ENCODE measurements at regions not wholly inside any gene's neighbourhood (a gene's known extent, or its start where the extent isn't known, plus 50 kb on each side); places are given as distances from the start of the nearest gene placed in this dataset.

DNA sequence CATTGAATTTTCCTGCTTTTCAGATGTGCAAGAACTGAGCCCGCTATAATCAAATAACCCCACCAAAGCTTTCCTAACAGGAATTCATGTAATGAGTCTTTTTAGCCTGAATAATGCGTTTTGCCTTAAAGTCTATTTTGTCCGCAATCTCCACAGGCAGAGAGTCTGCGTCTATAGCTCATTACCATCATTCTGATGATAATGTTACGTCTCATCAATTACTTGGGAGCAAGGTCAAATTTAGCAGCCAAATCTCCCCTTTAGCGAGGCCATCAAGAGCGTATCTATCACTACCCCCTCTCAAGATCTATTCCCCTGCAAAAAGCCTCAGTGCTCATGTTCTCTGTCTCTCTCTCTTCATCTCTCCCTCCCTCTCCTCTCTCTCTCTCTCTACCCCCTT lies 416.1 kb downstream of the ZSWIM6 start:
- Histone ChIP-seq H3K9me3 (ENCODE audit: control insufficient read depth, low read length) (no peaks in the 10 kb centered on the region), H3K27ac (ENCODE audit: insufficient read depth, low read length, poor library complexity, severe bottlenecking) (no peak overlapping the region), H3K36me3 (ENCODE audit: control insufficient read depth, insufficient read depth, low read length) (no peaks in the 10 kb centered on the region), H3K4me3 (ENCODE audit: insufficient read depth, low read depth, low read length, poor library complexity, severe bottlenecking) (no peak overlapping the region), H3K27me3 (replicated peaks; ENCODE audit: control insufficient read depth, insufficient read depth, low read length, poor library complexity, severe bottlenecking) (no peaks in the 10 kb centered on the region), H3K4me1 (ENCODE audit: control insufficient read depth, insufficient read depth, low read length, poor library complexity, severe bottlenecking) (no peaks in the 10 kb centered on the region)
- no peak for DNase-seq

- DNase-seq: no peak
- Histone ChIP-seq H3K4me1 (ENCODE audit: control insufficient read depth, insufficient read depth, low read length, poor library complexity, severe bottlenecking) (no peaks in the 10 kb centered on the region), H3K27ac (ENCODE audit: insufficient read depth, low read length, poor library complexity, severe bottlenecking) (no peak overlapping the region), H3K36me3 (ENCODE audit: control insufficient read depth, insufficient read depth, low read length) (no peaks in the 10 kb centered on the region), H3K27me3 (replicated peaks; ENCODE audit: control insufficient read depth, insufficient read depth, low read length, poor library complexity, severe bottlenecking) (no peaks in the 10 kb centered on the region), H3K9me3 (ENCODE audit: control insufficient read depth, low read length) (no peaks in the 10 kb centered on the region), H3K4me3 (ENCODE audit: insufficient read depth, low read depth, low read length, poor library complexity, severe bottlenecking) (no peak overlapping the region)
Observed at GRCh38 chr5:61748651-61749050, 416.6 kb downstream of the ZSWIM6 start.

- no peaks in the 10 kb centered on the region for H3K27me3 ChIP-seq (replicated peaks; ENCODE audit: control insufficient read depth, insufficient read depth, low read length, poor library complexity, severe bottlenecking)
- DNase-seq: no peak
- H3K27ac ChIP-seq (ENCODE audit: insufficient read depth, low read length, poor library complexity, severe bottlenecking): no peak overlapping the region
- H3K4me3 ChIP-seq (ENCODE audit: insufficient read depth, low read depth, low read length, poor library complexity, severe bottlenecking): no peak overlapping the region
- H3K9me3 ChIP-seq (ENCODE audit: control insufficient read depth, low read length): no peaks in the 10 kb centered on the region
- H3K4me1 ChIP-seq (ENCODE audit: control insufficient read depth, insufficient read depth, low read length, poor library complexity, severe bottlenecking): no peaks in the 10 kb centered on the region
- H3K36me3 ChIP-seq (ENCODE audit: control insufficient read depth, insufficient read depth, low read length): no peaks in the 10 kb centered on the region
Observed at GRCh38 chr5:61752588-61752987, 420.5 kb downstream of the ZSWIM6 start.

GRCh38 chr5:61754792-61755191 lies 422.7 kb downstream of the ZSWIM6 start:
- Histone ChIP-seq H3K4me1 (ENCODE audit: control insufficient read depth, insufficient read depth, low read length, poor library complexity, severe bottlenecking) (no peaks in the 10 kb centered on the region), H3K27ac (ENCODE audit: insufficient read depth, low read length, poor library complexity, severe bottlenecking) (no peak overlapping the region), H3K27me3 (replicated peaks; ENCODE audit: control insufficient read depth, insufficient read depth, low read length, poor library complexity, severe bottlenecking) (no peaks in the 10 kb centered on the region), H3K9me3 (ENCODE audit: control insufficient read depth, low read length) (no peaks in the 10 kb centered on the region), H3K36me3 (ENCODE audit: control insufficient read depth, insufficient read depth, low read length) (no peaks in the 10 kb centered on the region), H3K4me3 (ENCODE audit: insufficient read depth, low read depth, low read length, poor library complexity, severe bottlenecking) (no peak overlapping the region)
- DNase-seq: no peak

DNA sequence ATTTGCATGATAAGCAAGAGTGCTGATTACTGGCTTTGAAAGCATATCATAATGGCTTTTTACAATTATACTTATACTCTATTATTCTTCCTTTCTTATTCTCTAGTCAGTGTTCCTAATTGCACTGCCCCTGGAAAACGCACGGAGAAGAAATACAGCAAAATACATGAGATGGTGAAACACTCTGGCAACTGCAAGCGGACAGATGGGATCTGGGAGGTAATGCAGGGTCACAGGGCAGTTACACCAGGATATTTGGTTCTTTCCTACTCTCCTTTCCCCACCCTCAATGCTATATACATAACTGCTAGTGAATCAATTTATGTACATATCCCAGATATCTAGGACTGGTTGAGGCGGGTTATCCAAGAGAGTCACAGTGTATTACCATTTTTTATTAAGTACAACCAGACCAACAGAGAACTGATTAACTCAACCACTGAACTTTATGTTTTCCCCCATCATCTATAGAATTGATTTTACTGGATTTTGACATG lies 423.7 kb downstream of the ZSWIM6 start:
- H3K4me3 ChIP-seq (ENCODE audit: insufficient read depth, low read depth, low read length, poor library complexity, severe bottlenecking): no peak overlapping the region
- H3K4me1 ChIP-seq (ENCODE audit: control insufficient read depth, insufficient read depth, low read length, poor library complexity, severe bottlenecking): no peaks in the 10 kb centered on the region
- no peak overlapping the region for H3K27ac ChIP-seq (ENCODE audit: insufficient read depth, low read length, poor library complexity, severe bottlenecking)
- DNase-seq: no peak
- H3K36me3 ChIP-seq (ENCODE audit: control insufficient read depth, insufficient read depth, low read length): no peaks in the 10 kb centered on the region
- H3K9me3 ChIP-seq (ENCODE audit: control insufficient read depth, low read length): no peaks in the 10 kb centered on the region
- H3K27me3 ChIP-seq (replicated peaks; ENCODE audit: control insufficient read depth, insufficient read depth, low read length, poor library complexity, severe bottlenecking): no peaks in the 10 kb centered on the region

GRCh38 chr5:61758711-61759110 lies 426.7 kb downstream of the ZSWIM6 start:
- Histone ChIP-seq H3K36me3 (ENCODE audit: control insufficient read depth, insufficient read depth, low read length) (no peaks in the 10 kb centered on the region), H3K27ac (ENCODE audit: insufficient read depth, low read length, poor library complexity, severe bottlenecking) (no peak overlapping the region), H3K27me3 (replicated peaks; ENCODE audit: control insufficient read depth, insufficient read depth, low read length, poor library complexity, severe bottlenecking) (no peaks in the 10 kb centered on the region), H3K4me1 (ENCODE audit: control insufficient read depth, insufficient read depth, low read length, poor library complexity, severe bottlenecking) (no peaks in the 10 kb centered on the region), H3K4me3 (ENCODE audit: insufficient read depth, low read depth, low read length, poor library complexity, severe bottlenecking) (no peak overlapping the region), H3K9me3 (ENCODE audit: control insufficient read depth, low read length) (no peaks in the 10 kb centered on the region)
- DNase-seq: no peak

DNA sequence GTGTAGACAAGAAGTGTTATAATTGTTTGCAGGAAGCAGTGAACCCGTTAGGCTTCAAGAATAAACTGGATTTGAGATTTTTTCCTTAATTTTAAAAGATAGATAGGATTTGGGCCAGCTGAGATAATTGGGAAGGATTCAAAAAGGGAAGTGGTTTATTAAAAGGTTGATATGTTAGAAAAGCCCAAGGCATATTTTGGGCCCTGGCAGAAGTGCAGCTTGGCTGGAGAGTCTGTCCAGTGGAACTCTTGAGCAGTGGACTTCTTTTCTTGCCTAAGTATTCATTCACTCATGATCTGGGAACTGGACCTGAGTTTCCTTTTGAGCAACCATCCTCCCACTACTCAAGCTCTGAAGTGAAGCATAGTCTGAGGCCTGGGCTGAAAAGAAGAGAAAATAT lies 433.4 kb downstream of the ZSWIM6 start:
- no peak overlapping the region for H3K27ac ChIP-seq (ENCODE audit: insufficient read depth, low read length, poor library complexity, severe bottlenecking)
- no peaks in the 10 kb centered on the region for H3K4me1 ChIP-seq (ENCODE audit: control insufficient read depth, insufficient read depth, low read length, poor library complexity, severe bottlenecking)
- no peaks in the 10 kb centered on the region for H3K9me3 ChIP-seq (ENCODE audit: control insufficient read depth, low read length)
- H3K4me3 ChIP-seq (ENCODE audit: insufficient read depth, low read depth, low read length, poor library complexity, severe bottlenecking): no peak overlapping the region
- no peaks in the 10 kb centered on the region for H3K27me3 ChIP-seq (replicated peaks; ENCODE audit: control insufficient read depth, insufficient read depth, low read length, poor library complexity, severe bottlenecking)
- no peaks in the 10 kb centered on the region for H3K36me3 ChIP-seq (ENCODE audit: control insufficient read depth, insufficient read depth, low read length)
- DNase-seq: no peak

DNA sequence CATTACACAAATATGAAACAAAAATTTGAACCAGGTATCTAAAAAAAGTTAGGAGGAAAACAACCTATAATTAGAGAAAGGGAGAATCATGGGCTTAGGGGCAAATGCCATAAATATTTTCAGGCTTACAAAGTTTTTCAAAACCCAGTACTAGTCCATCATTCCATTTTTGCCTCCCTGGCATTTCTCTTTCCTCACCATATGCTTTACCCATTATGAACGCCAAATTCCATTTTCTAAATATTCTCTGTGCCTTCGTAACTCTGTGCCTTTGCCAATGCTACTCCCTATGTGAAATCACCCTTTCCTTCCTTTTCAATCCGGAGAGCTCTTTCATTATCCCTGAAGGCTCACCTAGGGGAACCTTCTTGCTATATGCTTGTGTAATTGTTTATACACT lies 434.1 kb downstream of the ZSWIM6 start:
- H3K4me1 ChIP-seq (ENCODE audit: control insufficient read depth, insufficient read depth, low read length, poor library complexity, severe bottlenecking): no peaks in the 10 kb centered on the region
- H3K27ac ChIP-seq (ENCODE audit: insufficient read depth, low read length, poor library complexity, severe bottlenecking): no peak overlapping the region
- no peaks in the 10 kb centered on the region for H3K36me3 ChIP-seq (ENCODE audit: control insufficient read depth, insufficient read depth, low read length)
- no peaks in the 10 kb centered on the region for H3K9me3 ChIP-seq (ENCODE audit: control insufficient read depth, low read length)
- H3K4me3 ChIP-seq (ENCODE audit: insufficient read depth, low read depth, low read length, poor library complexity, severe bottlenecking): no peak overlapping the region
- no peak for DNase-seq
- H3K27me3 ChIP-seq (replicated peaks; ENCODE audit: control insufficient read depth, insufficient read depth, low read length, poor library complexity, severe bottlenecking): no peaks in the 10 kb centered on the region

DNA sequence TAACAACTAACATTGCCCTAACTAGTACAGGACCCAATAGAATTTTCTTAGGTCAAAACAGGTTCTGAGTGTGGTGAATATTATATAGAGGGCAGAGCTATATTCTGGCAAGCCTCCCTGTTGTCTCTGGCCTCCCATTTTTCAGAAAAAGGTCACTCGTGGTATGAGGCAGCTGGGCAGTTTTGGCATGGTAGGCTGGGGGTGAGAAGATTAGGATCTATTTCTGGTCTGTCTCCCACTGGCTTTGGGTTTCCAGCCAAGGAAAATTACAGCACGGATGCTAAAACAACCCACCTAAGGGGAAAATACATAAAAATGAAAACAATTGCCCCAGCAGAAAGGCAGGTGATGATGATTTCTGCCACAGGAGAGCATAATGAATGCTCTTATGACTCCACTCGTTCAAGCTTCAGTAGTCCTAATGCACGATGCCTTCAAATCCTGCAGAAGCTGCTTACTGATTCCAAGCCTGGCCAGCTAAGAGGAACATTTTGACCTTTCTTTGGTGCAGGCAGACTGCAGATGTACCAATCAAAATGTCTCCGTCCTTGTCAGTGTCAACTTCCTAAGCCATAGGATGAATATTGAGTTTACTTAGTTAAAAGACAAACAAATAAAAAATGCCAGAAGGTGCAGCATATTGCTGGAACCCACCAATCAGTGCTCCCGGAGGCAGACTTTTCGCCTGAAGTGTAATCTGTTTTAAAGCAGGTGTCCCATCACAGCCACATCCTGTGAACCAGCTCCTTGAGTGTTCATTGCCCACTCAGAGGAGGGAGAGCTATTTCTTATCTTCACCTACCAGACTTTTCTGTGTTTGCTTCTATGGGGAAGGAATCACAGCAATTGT lies 435.4 kb downstream of the ZSWIM6 start:
- Histone ChIP-seq H3K4me1 (ENCODE audit: control insufficient read depth, insufficient read depth, low read length, poor library complexity, severe bottlenecking) (no peaks in the 10 kb centered on the region), H3K27ac (ENCODE audit: insufficient read depth, low read length, poor library complexity, severe bottlenecking) (no peak overlapping the region), H3K9me3 (ENCODE audit: control insufficient read depth, low read length) (no peaks in the 10 kb centered on the region), H3K36me3 (ENCODE audit: control insufficient read depth, insufficient read depth, low read length) (no peaks in the 10 kb centered on the region), H3K4me3 (ENCODE audit: insufficient read depth, low read depth, low read length, poor library complexity, severe bottlenecking) (no peak overlapping the region), H3K27me3 (replicated peaks; ENCODE audit: control insufficient read depth, insufficient read depth, low read length, poor library complexity, severe bottlenecking) (no peaks in the 10 kb centered on the region)
- no peak for DNase-seq

DNA sequence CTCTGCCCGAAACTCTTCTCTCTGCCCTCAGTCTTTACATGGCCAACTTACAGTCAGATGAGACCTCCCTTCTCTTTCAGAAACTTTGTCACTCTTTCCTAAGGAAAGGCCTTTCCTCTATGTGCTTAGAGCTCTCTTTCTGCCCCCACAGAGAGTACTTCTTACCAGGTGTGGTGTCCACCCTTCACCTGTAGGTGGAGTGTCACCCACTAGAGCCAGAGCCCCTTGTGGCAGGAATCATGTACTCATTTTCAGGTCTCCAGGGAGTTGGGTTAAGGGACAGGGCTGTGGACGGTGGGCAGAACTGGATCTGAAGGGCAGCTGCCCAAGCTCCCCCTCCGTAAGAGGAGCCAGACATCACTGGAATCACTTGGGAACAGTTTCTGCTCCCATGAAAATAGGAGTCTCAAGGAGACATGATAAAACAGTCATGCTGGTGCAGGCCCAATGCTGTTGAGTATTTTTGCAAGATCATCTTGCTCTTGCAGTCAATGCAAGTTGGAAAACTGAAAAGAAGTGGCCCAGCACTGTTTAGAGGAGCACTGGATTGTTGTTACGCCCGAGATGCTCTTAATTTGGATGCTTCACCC lies 436.7 kb downstream of the ZSWIM6 start:
- Histone ChIP-seq H3K4me1 (ENCODE audit: control insufficient read depth, insufficient read depth, low read length, poor library complexity, severe bottlenecking) (no peaks in the 10 kb centered on the region), H3K9me3 (ENCODE audit: control insufficient read depth, low read length) (no peaks in the 10 kb centered on the region), H3K4me3 (ENCODE audit: insufficient read depth, low read depth, low read length, poor library complexity, severe bottlenecking) (no peak overlapping the region), H3K36me3 (ENCODE audit: control insufficient read depth, insufficient read depth, low read length) (no peaks in the 10 kb centered on the region), H3K27me3 (replicated peaks; ENCODE audit: control insufficient read depth, insufficient read depth, low read length, poor library complexity, severe bottlenecking) (no peaks in the 10 kb centered on the region), H3K27ac (ENCODE audit: insufficient read depth, low read length, poor library complexity, severe bottlenecking) (no peak overlapping the region)
- DNase-seq: no peak

All from effector memory CD4-positive, alpha-beta T cell (primary cell).